ENCODE measurements at regions not wholly inside any gene's neighbourhood (a gene's known extent, or its start where the extent isn't known, plus 50 kb on each side); places are given as distances from the start of the nearest gene placed in this dataset.
"Not testable (repeated sequence)": the region's sequence is repeated elsewhere in the genome, so short reads cannot be mapped to it uniquely, and the experiment has no call there.

DNA sequence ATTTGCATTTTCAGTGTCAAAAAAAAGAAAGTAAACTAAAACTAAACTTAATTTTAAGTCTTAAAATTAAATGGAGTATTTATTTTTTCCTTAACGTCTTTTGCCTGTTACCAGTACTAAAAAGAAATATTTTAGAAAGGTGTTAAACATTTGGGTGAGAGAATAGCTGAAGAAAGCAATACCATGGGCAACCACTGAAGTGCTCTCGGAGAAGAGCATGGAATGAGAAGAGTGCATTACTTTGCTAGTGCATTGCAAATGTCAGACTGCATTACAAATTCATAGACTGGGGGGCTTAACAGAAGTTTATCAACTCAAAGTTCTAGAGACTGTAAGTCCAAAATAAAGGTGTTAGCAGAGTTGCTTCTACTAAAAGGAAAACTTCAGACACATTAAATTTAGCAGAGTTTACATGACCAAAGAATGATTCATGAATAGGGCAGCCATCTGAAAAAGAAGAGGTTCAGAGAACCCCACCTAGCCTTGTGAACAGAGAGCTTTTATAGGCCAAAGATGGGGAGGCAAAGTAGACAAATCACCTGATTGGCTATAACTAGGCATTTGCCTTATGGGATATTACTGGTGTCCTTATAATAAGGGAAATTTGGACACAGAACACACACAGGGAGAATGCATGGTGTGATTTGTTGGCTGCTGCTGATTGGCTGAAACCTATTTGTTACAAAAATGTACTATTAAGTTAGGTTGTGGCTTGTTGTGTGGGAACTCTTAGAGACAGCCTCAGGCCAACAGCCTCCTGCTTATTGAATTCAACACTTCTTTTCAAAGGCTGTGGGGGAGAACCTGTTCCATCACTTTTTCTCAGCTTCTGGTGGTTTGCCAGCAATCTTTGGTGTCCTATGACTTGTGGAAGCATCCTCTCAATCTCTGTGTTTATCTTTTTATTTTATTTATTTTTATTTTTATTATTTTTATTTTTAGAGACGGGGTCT is 106.7 kb upstream of the RREB1 start:
- DNase-seq (ENCODE audit: low read depth, low spot score) = no peak

DNA sequence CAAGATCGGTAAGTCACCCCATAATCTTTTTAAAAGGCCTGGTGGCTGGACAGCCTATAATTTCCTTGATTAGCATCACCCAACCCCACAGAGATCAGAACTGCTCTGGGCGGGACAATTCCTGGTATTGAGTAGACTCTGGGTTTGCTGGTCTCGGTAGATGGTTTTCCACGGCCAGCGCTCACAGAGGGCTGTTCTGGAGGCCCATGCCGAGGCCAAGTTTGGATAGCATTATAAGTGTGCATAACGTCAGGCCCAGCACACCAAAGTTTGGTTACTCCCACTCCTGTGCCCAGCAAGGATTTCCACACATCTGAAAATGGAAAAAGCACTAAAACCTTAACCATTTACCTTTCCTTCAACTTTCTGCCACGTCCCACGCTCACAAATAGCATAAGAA is 104.7 kb upstream of the RREB1 start:
- DNase-seq (ENCODE audit: low read depth, low spot score) = no peak

DNA sequence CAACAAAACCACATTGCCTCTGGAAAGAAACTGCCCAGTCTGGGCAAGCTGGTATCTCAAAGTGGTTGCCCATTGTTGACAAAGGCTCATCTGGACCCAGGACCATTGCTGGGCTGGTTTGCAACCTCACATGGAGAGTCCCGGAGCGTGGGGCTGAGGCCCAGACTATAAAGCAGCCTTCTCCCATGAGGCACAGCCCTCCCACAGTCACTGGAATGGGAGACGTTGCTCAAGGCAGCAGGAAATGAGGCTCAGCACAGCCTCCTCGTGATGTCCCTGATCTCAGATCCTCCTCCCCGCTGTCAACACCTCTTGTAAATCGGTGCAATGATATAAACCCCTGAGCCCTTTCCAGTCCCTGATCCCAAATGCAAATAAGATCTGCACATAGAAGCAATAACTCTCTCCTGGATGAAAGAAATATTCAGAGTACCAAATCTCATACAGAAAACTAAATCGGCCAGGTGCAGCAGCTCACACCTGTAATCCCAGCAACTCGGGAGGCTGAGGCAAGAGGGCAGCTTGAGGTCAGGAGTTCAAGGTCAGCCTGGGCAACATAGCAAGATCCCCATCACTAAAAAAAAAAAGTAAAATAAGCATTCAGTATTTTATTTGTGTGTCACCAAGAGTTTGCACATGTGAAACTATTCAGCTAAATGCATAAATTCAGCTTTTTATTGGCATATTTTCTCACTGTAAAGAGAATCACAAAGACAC is 103.0 kb upstream of the RREB1 start:
- no peak for DNase-seq (ENCODE audit: low read depth, low spot score)

DNA sequence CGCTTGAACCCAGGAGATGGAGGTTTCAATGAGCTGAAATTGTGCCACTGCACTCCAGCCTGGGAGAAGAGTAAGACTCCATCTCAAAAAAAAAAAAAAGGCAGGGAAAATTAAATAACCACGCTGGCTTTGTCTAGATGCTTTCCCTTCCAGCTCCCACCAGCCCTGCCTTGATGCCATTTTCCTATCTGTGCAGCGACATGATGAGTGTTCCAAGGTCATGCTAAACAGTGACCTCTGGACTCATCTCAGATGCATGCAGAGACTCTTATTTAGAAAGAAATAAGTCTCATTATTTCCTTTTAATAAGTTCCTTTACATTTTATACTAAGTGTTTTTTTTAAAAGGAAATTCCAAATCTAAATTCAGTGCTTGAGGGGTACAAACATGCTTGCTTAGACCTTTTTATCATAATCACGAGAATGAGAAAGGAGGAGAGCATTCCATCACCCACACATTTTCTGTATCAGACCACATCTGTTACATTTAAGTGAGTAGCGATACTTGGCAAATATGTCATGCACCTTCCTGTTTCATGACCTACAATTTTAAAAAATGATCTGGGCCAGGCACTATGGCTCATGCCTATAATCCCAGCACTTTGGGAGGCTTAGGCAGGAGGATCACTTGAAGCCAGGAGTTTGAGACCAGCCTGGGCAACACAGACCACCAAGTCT is 101.1 kb upstream of the RREB1 start:
- DNase-seq (ENCODE audit: low read depth, low spot score) = no peak

DNA sequence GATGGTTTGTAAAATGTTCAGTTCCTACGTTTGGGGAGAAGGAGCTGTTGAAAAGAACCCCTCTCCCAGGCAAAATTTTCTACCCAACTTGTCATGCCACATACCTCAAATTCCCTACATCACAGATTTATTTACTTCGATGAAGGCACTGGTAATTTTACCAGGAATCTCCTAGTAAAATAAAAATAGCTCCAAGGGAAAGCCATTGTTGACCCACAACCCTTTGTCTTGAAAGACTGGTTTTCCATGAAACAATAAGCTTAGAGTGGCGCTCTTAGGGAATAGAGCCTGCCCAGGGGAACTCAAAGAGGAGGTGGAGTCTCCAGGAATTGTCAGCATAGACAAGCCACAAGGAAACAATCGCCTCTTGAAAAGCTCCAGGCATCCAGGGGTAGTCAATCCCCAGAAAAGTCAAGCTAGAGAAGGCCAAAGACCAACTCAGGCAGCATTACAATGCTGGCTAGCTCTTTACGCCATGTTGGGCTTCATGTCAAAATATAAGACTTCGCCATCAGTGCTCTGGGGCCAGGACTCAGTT is 99.2 kb upstream of the RREB1 start:
- DNase-seq (ENCODE audit: low read depth, low spot score) = no peak

DNA sequence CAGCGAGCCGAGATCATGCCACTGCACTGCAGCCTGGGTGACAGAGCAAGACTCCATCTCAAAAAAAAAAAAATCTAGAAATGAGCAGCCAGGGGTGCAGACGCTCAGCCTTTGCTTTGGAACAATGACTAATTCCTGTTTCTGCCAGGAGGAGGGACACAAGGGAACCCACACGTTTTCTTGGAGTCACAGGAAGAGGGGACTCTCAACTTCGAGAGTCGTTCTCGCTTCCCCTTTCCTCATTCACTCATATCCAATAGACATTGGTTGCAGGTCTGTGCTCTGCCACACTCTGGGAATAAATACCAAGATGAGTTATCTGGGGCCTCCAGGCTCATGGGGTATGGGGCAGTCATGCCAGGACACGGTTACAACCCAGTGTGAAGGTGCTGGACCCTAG is 91.5 kb upstream of the RREB1 start:
- DNase-seq (ENCODE audit: low read depth, low spot score) = no peak

DNA sequence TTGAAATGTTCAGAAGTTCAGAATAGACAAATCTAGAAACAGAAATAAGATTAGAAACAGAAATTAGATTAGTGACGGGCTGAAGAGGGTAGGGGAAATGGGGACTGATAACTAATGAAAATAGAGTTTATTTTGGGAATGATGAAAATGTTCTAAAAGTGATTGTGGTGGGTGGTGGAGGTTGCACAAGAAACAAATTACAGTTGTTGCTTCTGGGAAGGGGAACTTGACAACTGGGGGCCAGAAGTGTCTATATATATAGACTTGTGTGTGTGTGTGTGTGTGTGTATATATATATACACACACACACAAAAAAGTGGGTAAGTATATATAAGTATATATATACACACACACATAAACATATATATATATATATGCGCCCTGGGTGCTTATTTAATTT is 86.5 kb upstream of the RREB1 start:
- no peak for DNase-seq (ENCODE audit: low read depth, low spot score)

DNA sequence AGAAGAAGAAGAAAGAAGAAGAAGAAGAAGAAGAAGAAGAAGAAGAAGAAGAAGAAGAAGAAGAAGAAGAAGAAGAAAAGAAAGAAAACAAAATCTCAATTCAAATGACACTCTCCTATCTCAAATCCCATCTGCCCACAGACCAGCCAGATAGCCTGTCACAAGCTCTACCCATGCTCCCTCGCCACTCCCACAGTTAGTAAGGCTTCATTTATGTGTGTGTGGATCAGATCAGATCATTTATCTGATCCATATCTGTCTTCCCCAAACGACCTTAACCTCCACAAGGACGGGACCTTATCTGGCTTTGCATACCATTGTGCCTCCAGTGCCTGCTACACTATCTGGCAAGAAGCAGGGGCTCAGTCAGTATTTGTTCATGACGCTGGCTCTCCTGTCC is 81.9 kb upstream of the RREB1 start:
- no peak for DNase-seq (ENCODE audit: low read depth, low spot score)

DNA sequence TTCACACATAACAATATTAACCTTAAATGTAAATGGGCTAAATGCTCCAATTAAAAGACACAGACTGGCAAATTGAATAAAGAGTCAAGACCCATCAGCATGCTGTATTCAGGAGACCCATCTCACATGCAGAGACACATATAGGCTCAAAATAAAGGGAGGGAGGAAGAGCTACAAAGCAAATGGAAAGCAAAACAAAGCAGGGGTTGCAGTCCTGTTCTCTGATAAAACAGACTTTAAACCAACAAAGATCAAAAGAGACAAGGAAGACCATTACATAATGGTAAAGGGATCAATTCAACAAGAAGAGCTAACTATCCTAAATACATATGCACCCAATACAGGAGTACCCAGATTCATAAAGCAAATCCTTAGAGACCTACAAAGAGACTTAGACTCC is 78.8 kb upstream of the RREB1 start:
- not testable (repeated sequence) for DNase-seq (ENCODE audit: low read depth, low spot score)

DNA sequence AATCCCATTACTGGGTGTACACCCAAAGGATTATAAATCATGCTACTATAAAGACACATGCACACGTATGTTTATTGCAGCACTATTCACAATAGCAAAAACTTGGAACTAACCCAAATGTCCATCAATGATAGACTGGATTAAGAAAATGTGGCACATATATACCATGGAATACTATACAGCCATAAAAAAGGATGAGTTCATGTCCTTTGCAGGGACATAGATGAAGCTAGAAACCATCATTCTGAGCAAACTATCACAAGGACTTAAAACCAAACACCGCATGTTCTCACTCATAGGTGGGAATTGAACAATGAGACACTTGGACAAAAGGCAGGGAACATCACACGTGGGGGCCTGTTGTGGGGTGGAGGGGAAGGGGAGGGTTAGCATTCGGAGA is 76.8 kb upstream of the RREB1 start:
- DNase-seq (ENCODE audit: low read depth, low spot score) = not testable (repeated sequence)

DNA sequence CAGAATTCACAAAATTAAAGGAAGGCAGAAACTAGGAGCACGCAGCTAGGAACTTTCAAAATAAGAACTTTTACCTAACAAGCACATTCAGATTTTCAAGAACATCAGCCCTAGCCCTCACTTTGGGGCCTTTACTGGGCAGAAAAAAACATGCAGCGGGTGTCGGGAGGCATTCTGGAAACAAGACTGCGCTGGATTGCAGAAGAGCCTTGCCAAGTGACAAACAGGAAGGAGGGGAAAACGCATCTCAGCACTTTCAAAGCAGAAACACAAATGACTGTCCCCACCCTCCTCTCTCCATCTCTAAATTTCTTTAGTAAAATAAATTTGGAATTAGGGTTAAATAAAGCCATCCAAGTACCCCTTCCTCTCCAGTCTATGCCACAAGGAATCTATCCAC is 74.6 kb upstream of the RREB1 start:
- no peak for DNase-seq (ENCODE audit: low read depth, low spot score)

DNA sequence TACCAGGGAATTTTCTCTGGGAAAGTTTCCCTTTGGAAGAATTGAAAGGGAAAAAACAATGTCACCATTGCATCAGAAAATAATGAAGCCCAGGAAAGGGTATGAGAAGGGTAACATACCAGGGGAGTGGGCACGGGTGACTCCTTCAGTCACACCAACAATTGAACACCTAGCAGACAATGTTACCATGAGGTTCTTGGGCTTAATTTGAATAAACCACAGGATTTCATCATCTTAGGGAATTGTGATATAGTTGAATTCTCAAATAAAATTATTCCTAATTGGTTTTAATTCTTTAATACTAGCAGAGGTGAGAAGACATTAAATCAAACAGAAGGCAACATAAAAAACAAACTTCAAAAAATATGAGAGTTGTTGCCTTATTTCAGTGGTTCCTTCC is 73.7 kb upstream of the RREB1 start:
- no peak for DNase-seq (ENCODE audit: low read depth, low spot score)

DNA sequence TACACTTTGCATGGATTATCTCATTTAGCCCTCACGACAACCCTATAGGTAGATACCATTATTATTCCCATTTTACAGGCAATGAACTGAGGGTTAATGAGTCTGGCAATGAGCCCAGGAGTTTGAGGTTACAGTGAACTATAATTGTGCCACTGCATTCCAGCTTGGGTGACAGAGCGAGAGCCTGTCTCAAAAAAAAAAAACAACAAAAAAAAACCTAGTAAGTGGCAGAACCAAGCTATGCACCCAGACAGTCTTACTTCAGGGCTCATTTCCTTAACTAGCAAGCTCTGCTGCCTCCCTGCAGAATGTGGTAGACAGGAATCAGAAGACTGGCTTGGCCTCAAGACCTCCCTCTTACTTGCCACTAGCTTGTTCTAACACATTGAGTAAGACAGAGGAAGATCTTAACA is 71.9 kb upstream of the RREB1 start:
- no peak for DNase-seq (ENCODE audit: low read depth, low spot score)

DNA sequence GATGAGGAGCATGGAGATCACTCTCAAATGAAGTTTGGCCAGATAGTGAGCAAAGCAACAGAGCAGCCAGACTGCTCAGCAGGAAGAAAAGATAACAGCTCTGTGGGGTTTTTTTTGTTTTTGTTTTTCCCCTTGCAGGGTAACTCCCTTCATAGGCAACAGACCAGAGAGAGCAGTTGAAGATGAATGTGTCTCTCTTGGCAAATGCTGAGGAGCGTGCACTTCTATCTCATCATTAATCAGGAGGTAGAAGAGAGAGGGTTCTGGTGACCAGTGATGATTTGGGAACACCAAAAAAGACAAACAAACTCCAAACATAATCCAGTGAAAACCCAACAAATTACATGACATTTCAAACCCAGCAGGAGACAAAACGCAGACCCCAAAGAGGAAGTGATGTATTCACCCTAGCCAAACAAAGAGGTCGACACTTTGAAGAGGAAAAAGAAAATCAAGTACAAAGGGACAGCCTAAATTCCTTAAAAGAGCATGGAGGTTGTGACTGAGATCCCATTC is 66.2 kb upstream of the RREB1 start:
- DNase-seq (ENCODE audit: low read depth, low spot score) = no peak

DNA sequence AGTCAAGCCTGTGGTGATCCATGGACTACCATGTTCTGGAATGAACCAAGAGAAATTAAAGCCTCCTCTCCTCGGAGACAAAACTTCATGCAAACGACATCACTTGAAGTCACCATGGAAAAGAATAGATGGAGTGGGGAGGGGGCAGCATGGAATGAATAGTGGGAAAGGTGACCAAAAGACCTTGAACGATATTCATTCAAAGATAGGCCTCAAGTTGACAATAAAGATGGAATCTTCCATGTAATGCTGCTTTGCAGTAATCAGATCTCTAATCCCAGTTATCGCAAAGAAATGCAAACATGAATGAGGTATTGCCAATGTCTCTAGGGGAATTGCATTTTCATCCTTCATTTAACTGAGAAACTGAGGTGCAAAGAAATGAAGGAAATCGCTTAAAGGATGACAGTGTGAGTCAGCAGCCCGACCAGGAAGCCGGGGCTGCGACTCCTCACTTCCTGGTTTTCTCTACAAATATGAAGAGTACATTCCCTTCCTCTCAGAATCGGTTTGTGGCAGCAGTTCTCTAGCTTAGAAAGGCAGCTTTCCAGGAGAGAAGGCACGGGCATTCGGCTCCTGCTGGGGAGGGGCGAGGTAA is 65.6 kb upstream of the RREB1 start:
- no peak for DNase-seq (ENCODE audit: low read depth, low spot score)

DNA sequence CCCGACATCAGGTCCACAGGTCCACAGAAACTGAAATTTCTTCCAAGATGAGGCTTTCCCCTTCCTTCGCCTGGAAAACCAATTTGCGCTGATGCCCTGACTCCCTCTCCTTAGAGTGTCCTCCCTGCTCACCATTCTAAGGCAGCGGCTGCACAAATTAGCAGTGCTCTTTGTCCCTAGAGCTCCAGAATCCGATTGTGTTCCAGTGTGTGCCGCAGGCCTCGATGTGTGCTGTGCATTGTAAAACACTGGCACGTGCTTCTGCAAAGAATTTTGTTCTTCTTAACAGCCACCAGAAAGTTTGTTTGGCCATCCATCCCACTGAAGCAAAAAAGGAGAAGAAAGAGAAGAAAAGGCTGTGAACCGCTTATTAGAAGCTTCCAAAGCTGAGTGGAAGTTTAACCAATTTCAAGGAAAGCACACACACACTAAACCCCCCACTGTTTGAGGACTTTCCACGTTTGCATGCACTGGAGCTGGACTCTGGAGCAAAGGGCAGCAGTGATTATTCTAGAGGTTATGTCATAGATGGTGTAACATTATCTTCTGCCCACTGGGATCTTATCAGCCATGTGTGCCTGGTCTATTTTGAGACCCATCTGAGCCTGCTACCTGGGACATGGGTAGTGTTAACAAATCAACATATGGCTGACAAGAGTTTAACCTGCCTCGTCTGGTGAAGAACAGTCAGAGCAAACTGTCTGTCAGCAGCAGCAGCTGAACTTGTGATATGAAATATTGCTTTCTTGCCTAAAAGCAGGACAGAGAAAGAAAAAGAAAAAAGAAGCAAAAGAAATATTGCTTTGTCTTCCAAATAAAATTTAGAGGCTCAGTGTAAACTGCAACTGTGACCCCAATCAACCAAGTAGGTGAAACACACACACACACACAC is 64.9 kb upstream of the RREB1 start:
- no peak for DNase-seq (ENCODE audit: low read depth, low spot score)

DNA sequence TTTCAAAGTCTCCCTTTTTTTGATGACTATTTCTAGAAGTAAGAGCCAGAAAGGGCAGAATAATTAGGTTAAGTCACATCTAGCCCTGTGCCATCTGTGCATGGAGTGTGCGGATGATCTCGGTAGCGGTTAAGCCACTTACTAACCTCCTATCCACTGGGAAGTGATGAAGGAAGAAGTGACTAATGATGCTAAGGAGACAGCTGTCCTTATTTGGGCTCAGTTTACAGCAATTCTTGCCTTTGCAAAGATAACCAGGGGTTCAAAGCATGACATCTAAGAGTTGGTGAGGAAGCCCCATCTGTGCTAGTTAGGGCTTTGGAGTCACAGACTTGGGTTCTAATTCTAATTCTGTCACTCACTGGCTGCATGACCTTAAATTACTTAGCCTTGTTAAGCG is 62.4 kb upstream of the RREB1 start:
- DNase-seq (ENCODE audit: low read depth, low spot score) = no peak

DNA sequence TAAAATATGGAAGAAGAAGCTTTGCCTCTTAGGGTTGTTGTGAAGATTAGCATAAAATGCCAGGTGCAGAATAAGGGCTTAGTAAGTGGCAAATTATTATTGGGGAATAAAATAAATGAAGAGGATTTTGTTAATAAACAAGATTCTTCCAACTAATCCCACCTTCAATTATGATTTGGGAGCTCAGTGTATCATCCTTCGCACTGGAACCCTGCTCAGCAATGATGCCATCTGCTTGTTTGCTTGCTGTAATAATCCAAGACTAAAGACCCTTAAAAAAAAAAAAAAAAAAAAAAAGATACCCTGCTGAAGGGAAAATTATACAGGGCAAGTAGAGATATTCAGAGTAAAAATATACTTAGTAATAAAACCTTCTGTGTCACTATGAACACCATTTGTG is 62.0 kb upstream of the RREB1 start:
- no peak for DNase-seq (ENCODE audit: low read depth, low spot score)

DNA sequence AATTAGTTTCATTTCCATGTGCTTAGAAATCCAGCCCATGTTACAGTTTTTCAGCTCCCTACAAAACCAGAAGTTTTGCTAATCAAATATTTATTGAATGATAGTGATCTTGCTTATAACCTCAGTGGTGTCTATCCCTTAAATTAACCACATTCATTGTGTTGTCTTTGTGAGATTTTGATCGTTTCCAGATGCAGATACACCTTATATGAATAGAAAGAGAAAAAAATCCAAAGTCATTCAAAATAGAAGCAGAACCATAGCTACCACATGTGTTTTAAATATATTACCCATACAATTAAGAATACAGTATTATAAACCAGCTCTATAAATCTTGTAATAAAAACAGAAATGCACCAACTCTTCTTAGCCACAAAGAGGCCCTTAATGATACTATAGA is 60.6 kb upstream of the RREB1 start:
- DNase-seq (ENCODE audit: low read depth, low spot score) = no peak

DNA sequence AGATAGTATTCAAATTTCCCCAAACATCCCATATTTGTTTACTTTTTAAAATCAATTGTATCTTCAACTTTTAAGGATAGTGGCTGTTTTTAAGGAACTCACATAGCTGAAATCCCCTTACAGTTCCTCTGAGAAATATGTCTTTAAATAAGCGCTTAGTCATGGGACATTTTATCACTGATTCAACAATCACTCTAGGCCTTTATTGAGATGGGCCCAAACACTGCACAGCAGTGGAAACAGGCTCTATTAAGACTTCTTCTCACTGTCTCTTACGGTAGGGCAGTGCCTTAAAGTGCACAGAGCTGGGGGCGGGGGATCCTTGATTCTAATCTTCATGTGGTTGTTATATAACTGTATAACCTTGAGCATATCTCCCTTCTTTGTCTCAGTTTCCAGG is 59.8 kb upstream of the RREB1 start:
- no peak for DNase-seq (ENCODE audit: low read depth, low spot score)

DNA sequence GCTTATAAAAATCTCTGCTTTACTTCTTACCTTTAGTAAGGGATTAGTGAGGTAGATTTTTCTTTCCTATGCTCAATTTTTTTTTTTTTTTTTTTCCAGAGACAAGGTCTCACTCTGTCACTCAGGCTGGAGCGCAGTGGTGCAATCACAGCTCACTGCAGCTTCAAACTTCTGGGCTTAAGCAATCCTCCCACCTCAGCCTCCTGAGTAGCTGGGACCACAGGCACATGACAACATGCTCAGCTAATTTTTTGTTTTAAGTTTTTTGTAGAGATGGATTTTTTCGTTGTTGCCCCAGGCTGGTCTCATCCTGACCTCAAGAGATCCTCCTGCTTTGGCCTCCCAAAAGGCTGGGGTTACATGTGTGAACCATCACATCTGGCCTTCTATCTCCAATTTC is 58.9 kb upstream of the RREB1 start:
- DNase-seq (ENCODE audit: low read depth, low spot score) = no peak
